IMR-90 (cell line): ENCODE measurements at regions not wholly inside any gene's neighbourhood (a gene's known extent, or its start where the extent isn't known, plus 50 kb on each side); places are given as distances from the start of the nearest gene placed in this dataset.

Source experiments
- ATAC-seq: fragments of 200-7000 bp; cut with Tn5 transposase; 2 replicates; pipeline ENCODE4 v1.9.1; 2020; ENCODE audit warnings: low read depth, mild to moderate bottlenecking, moderate library complexity
- BruUV-seq: library from RNA; stranded (reverse); fragments of 400-500 nt; replicated peaks from 2 replicates; lab custom pipeline; 2021; lab: Mats Ljungman, UMichigan
- CTCF ChIA-PET: fragments of 300-600 bp; formaldehyde crosslinking; extraction: SDS; loops from one replicate; lab custom pipeline; 2021; ENCODE audit warnings: antibody characterized with exemption; lab: Yijun Ruan, JAX
- POLR2A ChIA-PET: fragments of 300-600 bp; sonication (Branson Sonifier 250); formaldehyde crosslinking; loops from one replicate; lab custom pipeline; 2022; ENCODE audit warnings: antibody characterized with exemption; ENCODE audit not compliant: unreplicated experiment; lab: Charles Lee
- DNase-seq: peaks from one replicate; pipeline ENCODE4 v3.0.0; 2013
- H2AFZ ChIP-seq: replicated peaks from 2 replicates; pipeline ENCODE3; 2013; ENCODE audit warnings: low read length, mild to moderate bottlenecking; ENCODE audit not compliant: poor library complexity
- H2AK5ac ChIP-seq: 2 replicates; pipeline ENCODE4 v1.6.1; 2013; ENCODE audit warnings: low read depth, low read length, inconsistent platforms
- H2AK9ac ChIP-seq: replicated peaks from 2 replicates; pipeline ENCODE3; 2013; ENCODE audit warnings: mild to moderate bottlenecking, low read depth, low read length, moderate library complexity; ENCODE audit not compliant: poor library complexity
- H2BK120ac ChIP-seq: 2 replicates; pipeline ENCODE4 v1.6.1; 2013; ENCODE audit warnings: low read depth, low read length, inconsistent platforms
- H2BK15ac ChIP-seq: 3 replicates; pipeline ENCODE4 v1.6.1; 2013; ENCODE audit warnings: low read depth, low read length, inconsistent platforms
- H2BK20ac ChIP-seq: 2 replicates; pipeline ENCODE4 v1.6.1; 2013; ENCODE audit warnings: low read depth, mild to moderate bottlenecking, inconsistent platforms, low read length, moderate library complexity
- H2BK5ac ChIP-seq: 2 replicates; pipeline ENCODE4 v1.6.1; 2013; ENCODE audit warnings: mild to moderate bottlenecking, low read depth, low read length, inconsistent platforms; ENCODE audit not compliant: poor library complexity, severe bottlenecking
- H3K14ac ChIP-seq: replicated peaks from 2 replicates; pipeline ENCODE4 v1.6.1; 2013; ENCODE audit warnings: low read depth, low read length, inconsistent platforms
- H3K18ac ChIP-seq: 2 replicates; pipeline ENCODE4 v1.6.1; 2013; ENCODE audit warnings: low read depth, low read length, control low read depth
- H3K23ac ChIP-seq: 2 replicates; pipeline ENCODE4 v1.6.1; 2013; ENCODE audit warnings: low read depth, low read length, inconsistent platforms
- H3K27ac ChIP-seq: 2 replicates; pipeline ENCODE4 v1.5.1; 2013; ENCODE audit warnings: mild to moderate bottlenecking, control low read depth, low read length; ENCODE audit not compliant: insufficient read depth
- H3K27me3 ChIP-seq: 2 replicates; pipeline ENCODE4 v1.6.1; 2013; ENCODE audit warnings: low read length; ENCODE audit not compliant: control insufficient read depth, insufficient read depth
- H3K36me3 ChIP-seq: 2 replicates; pipeline ENCODE4 v1.6.1; 2013; ENCODE audit warnings: low read length, mixed read lengths; ENCODE audit not compliant: control insufficient read depth, insufficient read depth
- H3K4ac ChIP-seq: 2 replicates; pipeline ENCODE4 v1.6.1; 2013; ENCODE audit warnings: low read depth, low read length, inconsistent platforms
- H3K4me1 ChIP-seq: 2 replicates; pipeline ENCODE4 v1.6.1; 2013; ENCODE audit warnings: low read length, mixed read lengths; ENCODE audit not compliant: control insufficient read depth, insufficient read depth
- H3K4me2 ChIP-seq: 2 replicates; pipeline ENCODE4 v1.6.1; 2013; ENCODE audit warnings: low read depth, mild to moderate bottlenecking, control low read depth, low read length, moderate library complexity
- H3K4me3 ChIP-seq: 2 replicates; pipeline ENCODE4 v1.5.1; 2013; ENCODE audit warnings: low read depth, mild to moderate bottlenecking, control low read depth, low read length, moderate library complexity; ENCODE audit not compliant: insufficient read depth
- H3K56ac ChIP-seq: 2 replicates; pipeline ENCODE4 v1.6.1; 2013; ENCODE audit warnings: low read length, inconsistent platforms; ENCODE audit not compliant: insufficient read depth; ENCODE audit errors: extremely low read depth
- H3K79me1 ChIP-seq, 2 experiments: 2 replicates each; pipeline ENCODE4 v1.6.1; 2013; ENCODE audit warnings: low read length in 2 of 2, inconsistent platforms in 1 of 2, low read depth in 1 of 2
- H3K9ac ChIP-seq: 2 replicates; pipeline ENCODE4 v1.6.1; 2013; ENCODE audit warnings: low read depth, low read length, control low read depth
- H3K9me1 ChIP-seq: 2 replicates; pipeline ENCODE4 v1.6.1; 2013; ENCODE audit warnings: low read length, inconsistent platforms; ENCODE audit not compliant: insufficient read depth
- H3K9me3 ChIP-seq: 2 replicates; pipeline ENCODE4 v1.6.1; 2013; ENCODE audit warnings: low read length; ENCODE audit not compliant: control insufficient read depth, insufficient read depth
- H4K20me1 ChIP-seq: 2 replicates; pipeline ENCODE4 v1.6.1; 2013; ENCODE audit warnings: low read length, inconsistent platforms; ENCODE audit not compliant: insufficient read depth
- H4K5ac ChIP-seq: 2 replicates; pipeline ENCODE4 v1.6.1; 2013; ENCODE audit warnings: mild to moderate bottlenecking, low read depth, low read length, control low read depth
- H4K8ac ChIP-seq, 2 experiments: 2 replicates each; pipeline ENCODE4 v1.6.1; 2013; ENCODE audit warnings: low read depth in 2 of 2, low read length in 2 of 2, control low read depth in 1 of 2, inconsistent platforms in 1 of 2
- H4K91ac ChIP-seq: 2 replicates; pipeline ENCODE4 v1.6.1; 2013; ENCODE audit warnings: low read depth, low read length, inconsistent platforms; ENCODE audit not compliant: insufficient read depth
- BHLHE40 ChIP-seq: fragments of 150-350 bp; IDR thresholded peaks from 2 replicates; pipeline ENCODE4 v1.6.1; 2016; ENCODE audit warnings: mild to moderate bottlenecking, low read depth, low read length
- CEBPB ChIP-seq: IDR thresholded peaks from 2 replicates; pipeline ENCODE4 v1.6.1; 2012; ENCODE audit warnings: low read depth, low read length, improper control_type of control experiment
- CHD1 ChIP-seq: IDR thresholded peaks from 2 replicates; pipeline ENCODE4 v1.6.1; 2012; ENCODE audit warnings: low read depth, low read length, improper control_type of control experiment
- CTCF ChIP-seq: conservative IDR thresholded peaks from 2 replicates; pipeline ENCODE4 v1.5.1; 2012; ENCODE audit warnings: mild to moderate bottlenecking, low read depth, low read length, improper control_type of control experiment
- ELK1 ChIP-seq: fragments of 150-350 bp; IDR thresholded peaks from 2 replicates; pipeline ENCODE4 v1.6.1; 2016; ENCODE audit warnings: low read depth, mild to moderate bottlenecking, low read length, moderate library complexity, borderline replicate concordance
- FOS ChIP-seq: fragments of 150-350 bp; IDR thresholded peaks from 2 replicates; pipeline ENCODE4 v1.6.1; 2016; ENCODE audit warnings: low read depth, low read length
- MAFK ChIP-seq: IDR thresholded peaks from 2 replicates; pipeline ENCODE4 v1.6.1; 2012; ENCODE audit warnings: low read depth, low read length, improper control_type of control experiment
- MAZ ChIP-seq: IDR thresholded peaks from 2 replicates; pipeline ENCODE4 v1.6.1; 2012; ENCODE audit warnings: low read depth, mild to moderate bottlenecking, low read length, improper control_type of control experiment, moderate library complexity, borderline replicate concordance
- MXI1 ChIP-seq: IDR thresholded peaks from 2 replicates; pipeline ENCODE4 v1.6.1; 2012; ENCODE audit warnings: low read depth, mild to moderate bottlenecking, low read length, moderate library complexity, borderline replicate concordance
- NFE2L2 ChIP-seq: fragments of 150-350 bp; IDR thresholded peaks from 2 replicates; pipeline ENCODE4 v1.6.1; 2016; ENCODE audit warnings: low read depth, mild to moderate bottlenecking, low read length
- POLR2A ChIP-seq: IDR thresholded peaks from 2 replicates; pipeline ENCODE4 v1.6.1; 2012; ENCODE audit warnings: mild to moderate bottlenecking, low read depth, low read length
- RAD21 ChIP-seq: IDR thresholded peaks from 2 replicates; pipeline ENCODE4 v1.6.1; 2012; ENCODE audit warnings: low read length, improper control_type of control experiment
- RCOR1 ChIP-seq: IDR thresholded peaks from 2 replicates; pipeline ENCODE4 v1.6.1; 2012; ENCODE audit warnings: mild to moderate bottlenecking, low read length, improper control_type of control experiment; ENCODE audit not compliant: insufficient replicate concordance
- RFX5 ChIP-seq: IDR thresholded peaks from 2 replicates; pipeline ENCODE4 v1.8.0; 2012; ENCODE audit warnings: low read depth, mild to moderate bottlenecking, low read length, moderate library complexity
- SMC3 ChIP-seq: fragments of 150-350 bp; IDR thresholded peaks from 2 replicates; pipeline ENCODE4 v1.6.1; 2016; ENCODE audit warnings: low read depth, mild to moderate bottlenecking, antibody characterized with exemption, low read length, moderate library complexity
- USF2 ChIP-seq: fragments of 150-350 bp; IDR thresholded peaks from 2 replicates; pipeline ENCODE4 v1.6.1; 2017; ENCODE audit warnings: mild to moderate bottlenecking, antibody characterized with exemption, low read length, low read depth
- WGBS, 2 experiments: methylation state at CpG; one replicate each; pipeline versions ENCODE4 v1.1.5 to v1.1.7; 2013; ENCODE audit warnings: missing lambda C conversion rate in 2 of 2; ENCODE audit not compliant: insufficient read length in 1 of 2; ENCODE audit errors: extremely low coverage in 2 of 2; 5-methylcytosine and 5-hydroxymethylcytosine counted together
- dilution Hi-C: fragments of 300-500 bp; cut with HindIII; formaldehyde crosslinking; loops from one replicate; pipeline ENCODE4 v1.14.3; 2018; ENCODE audit warnings: low sequenced_read_pairs; ENCODE audit not compliant: unreplicated experiment
- in situ Hi-C: fragments of 300-500 bp; cut with MboI; formaldehyde crosslinking; loops from 3 replicates; pipeline ENCODE4 v1.14.3; 2019; ENCODE audit warnings: low sequenced_read_pairs, inconsistent platforms, mixed read lengths
- intact Hi-C: fragments of 100-400 bp; cut with micrococcal nuclease; formaldehyde crosslinking; loops from 2 replicates; pipeline ENCODE4 v1.10.0; 2022

DNA sequence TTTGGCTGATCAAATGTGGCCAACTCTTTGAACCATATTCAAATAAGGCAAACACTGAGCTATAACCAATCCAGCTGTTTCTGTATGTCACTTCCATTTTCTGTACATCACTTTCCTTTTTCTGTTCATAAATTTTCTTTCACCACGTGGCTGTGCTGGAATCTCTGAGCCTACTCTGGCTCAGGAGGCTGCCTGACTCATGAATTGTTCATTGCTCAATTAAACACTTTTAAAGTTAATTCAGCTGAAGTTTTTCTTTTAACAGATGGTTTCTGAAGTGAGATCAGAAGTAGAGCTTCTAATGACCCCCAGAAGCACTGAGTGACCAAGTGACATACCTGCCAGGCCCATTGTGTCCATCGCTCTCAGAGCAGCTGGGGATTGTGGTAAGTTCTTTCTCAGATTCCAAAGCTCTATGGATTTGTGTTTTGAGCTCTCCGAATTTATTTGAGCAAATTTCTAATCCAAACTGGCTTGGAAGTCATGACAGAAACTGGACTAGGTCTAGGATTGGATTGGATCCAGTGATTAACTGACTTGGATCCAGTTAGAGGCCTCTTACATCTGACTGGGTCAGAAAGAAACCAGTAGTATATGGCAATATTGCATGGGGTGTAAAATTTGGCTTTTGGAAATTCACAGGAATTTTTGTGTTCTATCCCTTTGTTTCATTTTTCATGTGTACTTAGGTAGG lies 121.2 kb upstream of the BANK1 start:
- no peaks in the 10 kb centered on the region for H3K27me3 ChIP-seq
- H3K4me3 ChIP-seq: no peak overlapping the region
- dilution Hi-C loops (no loop called here), in situ Hi-C loops (no loop called here), intact Hi-C loops (no loop called here)
- H3K9me1 ChIP-seq: no peaks in the 10 kb centered on the region
- BruUV-seq: no TSS peak
- no peak overlapping the region for H3K4ac ChIP-seq
- H4K20me1 ChIP-seq: no peaks in the 10 kb centered on the region
- no peak overlapping the region for H3K23ac ChIP-seq
- H4K8ac ChIP-seq: no peak overlapping the region
- no peak overlapping the region for H2BK120ac ChIP-seq
- TF ChIP-seq SMC3 (no peak), NFE2L2 (no peak), CTCF (no peak), CHD1 (no peak), MAFK (no peak), POLR2A (no peak), RAD21 (no peak), ELK1 (no peak), MAZ (no peak), BHLHE40 (no peak), RFX5 (no peak), RCOR1 (no peak), USF2 (no peak), CEBPB (no peak), MXI1 (no peak), FOS (no peak)
- ChIA-PET CTCF (interaction anchor here (0.6 kb wide), 1 partner anchor 8 kb away, joined by 3 read pairs; no protein-coding TSS in a partner anchor), POLR2A (no interaction called here)
- H2BK20ac ChIP-seq: no peak overlapping the region
- ATAC-seq (no peak), DNase-seq (no peak)
- H3K14ac ChIP-seq: no peak overlapping the region
- no peak overlapping the region for H2BK5ac ChIP-seq
- no peaks in the 10 kb centered on the region for H3K36me3 ChIP-seq
- H3K4me1 ChIP-seq: no peaks in the 10 kb centered on the region
- no peak overlapping the region for H2AFZ ChIP-seq
- no peaks in the 10 kb centered on the region for H3K79me1 ChIP-seq
- H3K56ac ChIP-seq: no peak overlapping the region
- H3K4me2 ChIP-seq: no peak overlapping the region
- no peak overlapping the region for H4K5ac ChIP-seq
- H2AK9ac ChIP-seq: no peak overlapping the region
- H4K91ac ChIP-seq: no peak overlapping the region
- no peaks in the 10 kb centered on the region for H3K9me3 ChIP-seq
- WGBS, 2 experiments: no CpG with 5 or more reads among the region's 3 CpGs
- no peak overlapping the region for H2BK15ac ChIP-seq
- H3K27ac ChIP-seq: no peak overlapping the region
- no peak overlapping the region for H2AK5ac ChIP-seq
- no peak overlapping the region for H3K9ac ChIP-seq
- no peak overlapping the region for H3K18ac ChIP-seq
